Mucosa of descending colon (tissue), 3 donors: ENCODE measurements at regions not wholly inside any gene's neighbourhood (a gene's known extent, or its start where the extent isn't known, plus 50 kb on each side); places are given as distances from the start of the nearest gene placed in this dataset.
A peak's percentile ranks its signal among the peaks of the same experiment; 100 is the strongest.

Source experiments
- ATAC-seq: fragments of 200-7000 bp; cut with Tn5 transposase; one replicate; pipeline ENCODE4 v1.9.1; 2020; ENCODE audit warnings: mild to moderate bottlenecking, moderate library complexity
- DNase-seq, 3 donors: peaks; one replicate each; pipeline ENCODE4 v3.0.0-alpha.2; 2020
- H3K36me3 ChIP-seq: fragments of 200-600 bp; one replicate; pipeline ENCODE4 v1.8.0; 2021; ENCODE audit warnings: low read depth, mild to moderate bottlenecking
- H3K4me1 ChIP-seq: fragments of 200-600 bp; one replicate; pipeline ENCODE4 v1.8.0; 2021; ENCODE audit warnings: low read depth, mild to moderate bottlenecking
- H3K4me3 ChIP-seq: fragments of 200-600 bp; one replicate; pipeline ENCODE4 v1.8.0; 2021; ENCODE audit warnings: mild to moderate bottlenecking
- H3K9me3 ChIP-seq: fragments of 200-600 bp; one replicate; pipeline ENCODE4 v1.8.0; 2021; ENCODE audit warnings: mild to moderate bottlenecking
- CTCF ChIP-seq: fragments of 200-600 bp; IDR thresholded peaks from one replicate; pipeline ENCODE4 v1.8.0; 2022; ENCODE audit warnings: antibody characterized with exemption, mild to moderate bottlenecking
- intact Hi-C, 2 donors: fragments of 100-400 bp; cut with DNase I in 1 of 2; cut with micrococcal nuclease in 1 of 2; formaldehyde crosslinking; loops; one replicate each; pipeline versions ENCODE4 v1.11.0 to v1.11.1; 2022; cut with DNase I, micrococcal nuclease
- donor health status: DM: no; HTN: no; CAD: no; lungs with moderate emphysema.
- donor health status: DM: no; HTN: no; CAD: no.
- donor health status: DM: no; HTN: yes; CAD: no.

- intact Hi-C loops: no loop called here
- TF ChIP-seq CTCF: peak; percentile 81
- peak; percentile 68 for ATAC-seq
- H3K4me1 ChIP-seq: peaks cover 18% of the 10 kb centered on the region
- DNase-seq: peak in 2 of 3 donors; percentile 65 to 92
- H3K9me3 ChIP-seq: no peaks in the 10 kb centered on the region
- no peaks in the 10 kb centered on the region for H3K36me3 ChIP-seq
- no peak overlapping the region for H3K4me3 ChIP-seq
Measured at GRCh38 chr15:38699633-38700230, 135.1 kb upstream of the RASGRP1 start.

- H3K4me1 ChIP-seq: peaks cover 18% of the 10 kb centered on the region
- H3K9me3 ChIP-seq: no peaks in the 10 kb centered on the region
- DNase-seq: no peak
- intact Hi-C loops: no loop called here
- no peak for TF ChIP-seq CTCF
- no peak overlapping the region for H3K4me3 ChIP-seq
- no peak for ATAC-seq
- H3K36me3 ChIP-seq: no peaks in the 10 kb centered on the region
Measured at GRCh38 chr15:38701149-38701548, 136.5 kb upstream of the RASGRP1 start.

- H3K4me3 ChIP-seq: no peak overlapping the region
- DNase-seq (peak; percentile 77 to 95 (median 80)), ATAC-seq (peak; percentile 85)
- intact Hi-C loops: no loop called here
- TF ChIP-seq CTCF: no peak
- peaks cover 18% of the 10 kb centered on the region for H3K4me1 ChIP-seq
- no peaks in the 10 kb centered on the region for H3K36me3 ChIP-seq
- H3K9me3 ChIP-seq: no peaks in the 10 kb centered on the region
Measured at GRCh38 chr15:38702178-38702912, 137.7 kb upstream of the RASGRP1 start.

GRCh38 chr15:38705436-38706219 lies 141.0 kb upstream of the RASGRP1 start:
- no peak for TF ChIP-seq CTCF
- intact Hi-C loops: no loop called here
- H3K4me3 ChIP-seq: no peak overlapping the region
- ATAC-seq (no peak), DNase-seq (no peak)
- H3K36me3 ChIP-seq: no peaks in the 10 kb centered on the region
- H3K9me3 ChIP-seq: no peaks in the 10 kb centered on the region
- H3K4me1 ChIP-seq: peaks cover 30% of the 10 kb centered on the region

GRCh38 chr15:38706956-38707355 lies 142.3 kb upstream of the RASGRP1 start:
- no peak for TF ChIP-seq CTCF
- no peak for DNase-seq
- no peak for ATAC-seq
- H3K4me3 ChIP-seq: no peak overlapping the region
- intact Hi-C loops: no loop called here
- H3K4me1 ChIP-seq: peaks cover 19% of the 10 kb centered on the region
- no peaks in the 10 kb centered on the region for H3K9me3 ChIP-seq
- no peaks in the 10 kb centered on the region for H3K36me3 ChIP-seq
